ENCODE measurements at regions not wholly inside any gene's neighbourhood (a gene's known extent, or its start where the extent isn't known, plus 50 kb on each side); places are given as distances from the start of the nearest gene placed in this dataset.
"Not testable (repeated sequence)": the region's sequence is repeated elsewhere in the genome, so short reads cannot be mapped to it uniquely, and the experiment has no call there.

- DNase-seq (ENCODE audit: low read depth): peak; percentile 47
Measured at GRCh38 chr6:126811321-126811720, 307.1 kb upstream of the RSPO3 start.

DNA sequence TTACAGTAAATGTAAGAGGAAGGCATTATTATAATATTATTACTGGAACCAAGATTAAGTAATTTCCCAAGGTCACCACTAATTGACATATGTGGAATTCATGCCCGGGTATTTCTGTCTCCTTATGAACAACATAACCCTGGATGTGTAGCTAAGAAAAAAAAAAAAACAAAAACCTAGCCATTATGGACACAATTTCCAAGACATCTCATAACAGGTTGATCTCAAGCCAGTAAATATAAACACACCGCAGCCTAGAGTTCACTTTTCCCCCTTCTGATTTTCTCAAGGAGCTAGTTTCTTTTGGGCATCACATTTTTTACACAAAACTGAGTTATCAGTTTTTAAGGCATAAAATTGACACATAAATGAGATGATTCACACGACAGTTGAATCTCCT is 306.5 kb upstream of the RSPO3 start:
- DNase-seq (ENCODE audit: low read depth): no peak

DNA sequence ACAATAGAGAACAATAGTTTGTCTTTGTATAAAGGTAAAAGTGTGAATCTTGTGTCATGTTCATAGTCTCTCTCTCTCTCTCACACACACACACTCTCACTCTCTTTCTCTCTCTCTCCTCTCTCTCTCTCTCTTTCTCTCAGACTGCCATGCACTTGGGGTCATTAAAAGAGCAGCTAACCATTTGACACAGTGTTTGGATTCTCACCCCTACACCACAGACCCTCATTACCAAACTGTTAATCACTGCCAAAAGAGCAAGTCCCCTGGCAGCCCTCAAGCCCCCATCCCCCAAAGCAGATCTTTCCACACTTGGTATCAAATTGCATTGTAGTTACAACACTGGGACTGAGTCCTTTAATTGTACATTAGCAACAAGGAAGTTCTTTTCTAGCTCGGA is 305.8 kb upstream of the RSPO3 start:
- DNase-seq (ENCODE audit: low read depth): peak; percentile 24

DNA sequence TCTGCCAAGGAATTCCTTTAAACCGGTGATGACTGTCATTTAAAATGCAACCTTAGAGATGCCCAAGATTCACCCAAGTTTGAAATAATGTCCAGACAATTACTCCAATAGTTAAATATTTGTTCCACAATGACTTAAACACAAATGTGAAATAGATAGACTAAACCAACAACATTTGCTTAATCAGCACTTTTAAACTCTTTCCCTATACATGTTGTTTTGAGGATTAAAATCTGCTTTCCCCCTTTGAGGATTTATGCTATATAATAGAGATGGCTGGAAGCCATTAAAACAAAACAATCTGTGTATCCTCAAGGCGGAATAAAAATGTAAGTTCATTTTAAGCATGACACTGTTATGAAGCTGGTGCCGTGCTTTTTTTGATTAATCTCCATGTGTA is 297.8 kb upstream of the RSPO3 start:
- no peak for DNase-seq (ENCODE audit: low read depth)

DNA sequence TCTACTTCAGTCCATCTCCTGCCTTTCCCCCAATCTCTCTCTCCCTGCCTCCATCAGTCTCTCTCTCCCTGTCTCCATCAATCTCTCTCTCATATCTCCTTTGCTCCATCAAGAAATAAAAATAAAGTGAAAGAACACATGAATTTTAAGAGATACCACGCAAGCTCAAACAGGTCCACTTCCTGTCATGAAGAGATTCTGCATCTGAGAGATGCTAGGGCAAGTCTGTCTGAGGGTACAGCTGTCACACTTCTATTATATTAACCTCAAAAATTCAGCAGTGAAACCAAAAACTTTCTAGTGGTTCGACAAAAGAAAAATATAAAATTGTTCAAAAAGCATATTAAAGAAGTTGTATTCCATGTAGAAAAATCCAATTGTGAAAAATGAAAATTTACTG is 296.8 kb upstream of the RSPO3 start:
- DNase-seq (ENCODE audit: low read depth): no peak

GRCh38 chr6:126824226-126824625 is 294.2 kb upstream of the RSPO3 start:
- DNase-seq (ENCODE audit: low read depth): no peak

- DNase-seq (ENCODE audit: low read depth): no peak
Measured at GRCh38 chr6:126824815-126825214, 293.7 kb upstream of the RSPO3 start.

DNA sequence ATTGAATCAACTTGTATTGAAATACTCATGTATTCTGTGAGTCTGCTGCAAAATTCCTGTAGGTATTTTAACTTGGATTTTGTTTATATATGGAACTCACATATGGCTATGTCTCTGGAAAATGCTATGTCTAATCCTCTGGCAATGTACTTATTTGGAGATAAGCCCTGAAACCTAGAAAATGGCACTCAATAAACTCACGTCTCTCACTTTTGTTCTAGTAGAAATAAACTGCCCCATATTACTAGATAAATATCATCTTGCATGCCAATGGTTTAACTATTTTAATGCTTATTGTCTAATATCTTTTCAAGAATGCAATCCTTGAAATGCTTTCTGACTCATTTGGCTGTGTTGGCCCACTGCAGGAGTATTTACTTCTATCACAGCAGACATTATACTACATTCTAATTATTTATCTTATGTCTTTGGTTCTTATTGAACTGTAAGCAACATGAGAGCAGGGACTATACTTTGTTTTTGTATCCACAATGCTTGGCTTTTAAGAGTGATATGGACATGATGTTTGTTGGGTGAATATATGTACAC is 292.2 kb upstream of the RSPO3 start:
- DNase-seq (ENCODE audit: low read depth): no peak

DNA sequence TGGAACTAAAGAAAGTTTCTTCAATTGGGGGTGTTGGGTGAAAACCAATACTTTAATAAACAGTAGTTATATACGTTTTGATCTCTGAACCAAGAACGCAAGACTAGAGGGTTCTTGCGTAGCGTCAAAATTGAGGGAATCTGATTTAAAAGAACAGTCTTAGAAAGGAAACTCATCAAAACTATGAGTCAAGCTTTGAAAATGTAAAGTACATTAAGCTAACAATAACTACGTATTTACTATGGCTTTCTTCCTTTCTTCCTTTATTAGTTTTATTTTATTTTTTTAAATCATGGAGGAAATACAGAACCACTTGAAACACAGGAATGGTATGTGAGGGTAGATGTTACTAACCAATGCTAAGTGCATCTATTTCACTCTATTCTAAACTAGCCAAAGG is 287.0 kb upstream of the RSPO3 start:
- no peak for DNase-seq (ENCODE audit: low read depth)

DNA sequence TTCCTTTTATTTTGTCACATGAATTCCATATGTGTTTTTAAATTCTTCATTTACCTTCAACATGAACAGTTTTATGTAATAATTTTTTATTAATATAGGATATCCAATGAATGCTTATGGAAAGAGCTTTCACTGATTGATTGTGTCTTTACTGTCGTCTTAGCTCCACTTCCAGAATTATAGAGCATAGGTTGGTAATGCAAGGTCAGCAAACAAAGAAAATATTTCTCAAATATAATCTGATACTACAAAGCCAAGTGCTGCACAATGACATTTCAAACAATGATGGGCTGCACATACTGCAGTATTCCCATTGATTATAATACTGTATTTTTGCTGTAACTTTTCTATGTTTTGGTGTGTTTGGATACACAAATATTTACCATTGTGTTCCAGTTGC is 275.7 kb upstream of the RSPO3 start:
- no peak for DNase-seq (ENCODE audit: low read depth)

DNA sequence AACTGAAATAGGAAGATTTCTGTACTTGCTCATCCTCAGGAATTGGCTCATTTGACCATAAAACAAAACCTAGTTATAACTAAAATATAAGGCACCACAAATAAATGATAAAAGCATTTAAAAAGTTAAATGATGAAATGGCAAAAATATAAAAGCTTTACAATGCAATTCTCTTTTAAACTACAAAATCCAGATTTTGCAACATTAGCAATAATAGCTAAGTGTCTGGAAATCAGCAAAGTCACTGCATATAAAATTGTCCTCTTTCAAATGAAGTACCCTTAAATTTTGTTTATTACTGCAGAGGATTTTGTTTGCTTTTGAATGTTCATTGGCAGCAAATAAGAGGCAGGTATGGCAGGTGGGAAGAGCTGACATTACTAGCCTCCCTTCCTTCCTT is 270.4 kb upstream of the RSPO3 start:
- DNase-seq (ENCODE audit: low read depth): no peak

DNA sequence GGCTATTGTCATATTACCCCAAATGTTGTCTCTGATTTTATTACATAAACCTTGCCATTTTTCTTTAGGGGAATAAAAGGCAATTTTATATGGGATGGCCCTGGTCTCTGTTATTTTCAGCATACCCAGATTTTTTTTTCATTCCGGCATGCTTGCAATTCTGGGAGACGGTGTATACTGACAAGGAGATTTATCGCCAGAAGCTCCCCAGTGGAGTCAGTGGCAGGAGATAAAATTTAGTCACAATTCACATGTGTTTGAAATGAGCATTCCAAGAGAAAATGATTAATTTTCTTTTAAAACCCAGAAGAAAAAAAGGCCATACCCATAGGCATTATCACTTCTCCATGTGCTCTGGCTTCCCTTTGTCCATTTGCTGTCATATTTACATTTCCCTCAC is 250.8 kb upstream of the RSPO3 start:
- DNase-seq (ENCODE audit: low read depth): no peak

DNA sequence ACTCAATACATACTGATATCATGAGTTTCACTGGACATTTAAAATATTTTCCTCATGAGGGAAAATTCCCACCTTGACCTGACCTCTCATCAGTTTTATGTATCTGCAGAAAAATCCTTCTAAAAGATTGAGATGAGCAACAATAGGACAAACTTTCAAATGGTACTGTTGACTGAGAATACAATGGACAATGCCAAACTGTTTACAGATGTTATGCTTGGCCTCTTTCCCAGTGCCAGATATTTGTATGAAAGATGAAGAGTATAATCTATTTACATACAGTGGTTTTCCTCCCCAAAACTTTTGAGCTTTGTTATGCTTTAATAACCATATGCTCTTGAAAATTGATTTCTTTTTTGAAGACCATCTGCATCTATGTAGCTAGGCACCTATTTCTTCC is 245.1 kb upstream of the RSPO3 start:
- DNase-seq (ENCODE audit: low read depth): peak; percentile 3

GRCh38 chr6:126873791-126874190 is 244.7 kb upstream of the RSPO3 start:
- no peak for DNase-seq (ENCODE audit: low read depth)

DNA sequence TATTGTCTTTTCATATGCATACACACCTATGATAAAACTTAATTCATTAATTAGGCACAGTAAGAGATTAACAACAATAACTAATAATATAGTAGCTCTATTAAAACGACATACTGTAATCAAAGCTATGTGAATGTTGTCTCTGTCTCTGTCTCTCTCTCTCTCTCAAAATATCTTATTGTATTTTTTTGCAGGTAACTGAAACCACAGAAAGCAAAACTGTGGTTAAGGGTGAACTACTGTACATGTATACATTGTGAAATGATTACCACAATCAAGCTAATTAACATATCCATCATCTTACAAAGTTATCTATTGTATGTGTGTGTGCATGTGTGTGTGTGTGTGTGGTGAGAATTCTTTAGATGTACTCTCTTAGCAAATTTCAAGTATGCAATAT is 242.0 kb upstream of the RSPO3 start:
- no peak for DNase-seq (ENCODE audit: low read depth)

GRCh38 chr6:126880964-126881363 is 237.5 kb upstream of the RSPO3 start:
- DNase-seq (ENCODE audit: low read depth): no peak

DNA sequence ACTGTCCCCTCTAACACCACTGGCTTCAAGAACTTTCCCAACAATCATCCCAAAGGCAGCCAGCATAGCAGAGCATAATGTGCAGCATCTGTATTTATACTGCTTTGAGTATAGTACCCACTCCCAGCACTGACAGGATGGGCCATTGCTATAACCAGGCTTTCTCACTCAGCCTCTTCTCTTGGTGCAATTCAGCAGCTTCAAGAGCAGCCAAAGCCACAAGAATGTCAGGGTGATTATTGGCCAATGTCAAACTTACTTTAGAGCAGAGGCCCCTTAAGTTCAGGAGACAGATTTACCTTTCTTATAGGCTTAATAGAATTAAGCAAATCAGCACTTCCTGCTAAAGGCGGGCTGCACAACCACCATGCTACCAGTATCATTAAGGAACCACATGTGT is 232.4 kb upstream of the RSPO3 start:
- no peak for DNase-seq (ENCODE audit: low read depth)

GRCh38 chr6:126888727-126889725 is 229.4 kb upstream of the RSPO3 start:
- no peak for DNase-seq (ENCODE audit: low read depth)

DNA sequence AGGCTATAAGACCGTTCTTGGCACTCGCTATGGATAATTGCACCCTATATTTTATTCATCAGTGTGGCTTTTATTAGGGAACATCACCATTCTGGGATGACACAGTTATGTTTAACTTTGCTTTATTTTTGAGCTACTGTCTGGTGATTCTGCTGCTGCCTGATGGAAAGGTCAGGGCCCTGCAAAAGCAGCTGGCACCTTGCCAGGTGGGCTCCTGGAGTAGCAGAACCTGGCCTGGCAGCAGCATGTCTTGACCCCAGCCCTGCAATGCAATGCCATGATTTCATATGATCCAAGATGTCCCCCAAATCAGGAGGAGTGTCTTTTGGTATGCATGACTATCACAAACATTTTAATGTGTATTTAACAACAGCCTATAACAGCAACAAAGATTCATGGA is 228.4 kb upstream of the RSPO3 start:
- no peak for DNase-seq (ENCODE audit: low read depth)

- DNase-seq (ENCODE audit: low read depth): no peak
Measured at GRCh38 chr6:126891158-126891557, 227.3 kb upstream of the RSPO3 start.

GRCh38 chr6:126892869-126893268 is 225.6 kb upstream of the RSPO3 start:
- DNase-seq (ENCODE audit: low read depth): not testable (repeated sequence)

DNA sequence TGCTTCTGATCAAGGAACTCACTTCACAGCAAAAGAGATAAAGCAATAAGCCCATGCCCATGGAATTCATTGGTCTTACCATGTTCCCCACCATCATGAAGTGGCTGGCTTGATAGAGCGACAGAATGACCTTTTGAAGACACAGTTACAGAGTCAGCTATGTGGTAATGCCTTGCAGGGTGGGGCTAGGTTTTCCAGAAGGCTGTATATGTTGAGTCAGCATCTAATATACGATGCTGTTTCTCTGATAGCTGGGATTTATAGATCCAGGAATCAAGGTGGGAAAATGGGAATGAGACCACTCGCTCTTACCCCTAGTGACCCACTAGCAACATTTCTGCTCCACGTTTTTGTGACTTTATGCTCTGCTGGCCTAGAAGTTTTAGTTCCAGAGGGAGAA is 220.7 kb upstream of the RSPO3 start:
- no peak for DNase-seq (ENCODE audit: low read depth)

DNA sequence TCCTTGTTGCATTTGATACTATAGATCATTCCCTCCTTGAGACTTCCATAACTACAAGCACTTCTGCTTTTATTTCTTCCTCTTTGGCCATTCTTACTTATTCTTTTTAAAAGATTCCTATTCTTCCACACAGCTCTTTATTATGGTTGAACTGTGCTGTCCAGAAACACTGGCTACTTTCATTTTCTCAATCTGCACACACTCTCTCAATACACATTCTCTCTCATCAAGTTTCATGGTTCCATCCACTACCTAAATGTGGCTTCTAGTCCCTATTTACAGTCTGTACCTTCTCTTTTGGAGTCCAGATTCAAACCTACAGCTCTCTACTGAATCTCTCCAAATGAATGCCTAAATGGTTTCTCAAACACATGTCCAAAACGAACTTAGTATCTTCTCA is 214.3 kb upstream of the RSPO3 start:
- DNase-seq (ENCODE audit: low read depth): no peak

DNA sequence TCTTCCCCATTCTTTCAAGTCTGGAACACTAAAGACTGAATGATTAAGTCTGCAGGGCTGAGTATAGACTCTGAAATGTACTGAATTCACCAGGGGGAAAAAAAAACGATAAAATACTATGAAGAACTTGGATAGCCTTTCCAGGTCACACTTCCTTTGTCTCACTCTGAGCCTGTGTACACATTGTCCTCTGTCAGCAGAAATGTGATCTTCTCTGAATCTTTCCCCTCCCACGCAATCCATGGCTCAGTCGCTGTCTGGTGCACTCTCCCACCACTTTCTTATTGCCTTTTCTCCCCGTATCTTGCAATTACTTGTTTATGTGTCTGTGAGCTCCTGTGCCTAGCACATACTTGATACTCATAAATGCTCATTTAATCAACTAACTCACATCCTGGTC is 212.6 kb upstream of the RSPO3 start:
- no peak for DNase-seq (ENCODE audit: low read depth)
